Adrenal gland (tissue), 5 donors: ENCODE measurements at regions not wholly inside any gene's neighbourhood (a gene's known extent, or its start where the extent isn't known, plus 50 kb on each side); places are given as distances from the start of the nearest gene placed in this dataset.

Source experiments
- POLR2A ChIP-seq, 2 donors: fragments of 450-650 bp; IDR thresholded peaks; one replicate each; pipeline ENCODE4 v1.6.1; 2017; ENCODE audit warnings: antibody characterized with exemption in 2 of 2, mild to moderate bottlenecking in 2 of 2, moderate library complexity in 1 of 2
- TF ChIP-seq, protein P1 (sequence below), 6 experiments: fragments of 450-650 bp in 4 of 6; fragments of 200-600 bp in 2 of 6; sonication (generic) in 1 of 6; IDR thresholded peaks; 1 replicate in 5 of 6; 2 replicates in 1 of 6; pipeline versions ENCODE4 v1.5.1 to v1.8.0; 2016 to 2021; ENCODE audit warnings: antibody characterized with exemption in 6 of 6, mild to moderate bottlenecking in 2 of 6, moderate library complexity in 1 of 6
- donor health status: DM: no; HTN: no; CAD: no.

DNA sequence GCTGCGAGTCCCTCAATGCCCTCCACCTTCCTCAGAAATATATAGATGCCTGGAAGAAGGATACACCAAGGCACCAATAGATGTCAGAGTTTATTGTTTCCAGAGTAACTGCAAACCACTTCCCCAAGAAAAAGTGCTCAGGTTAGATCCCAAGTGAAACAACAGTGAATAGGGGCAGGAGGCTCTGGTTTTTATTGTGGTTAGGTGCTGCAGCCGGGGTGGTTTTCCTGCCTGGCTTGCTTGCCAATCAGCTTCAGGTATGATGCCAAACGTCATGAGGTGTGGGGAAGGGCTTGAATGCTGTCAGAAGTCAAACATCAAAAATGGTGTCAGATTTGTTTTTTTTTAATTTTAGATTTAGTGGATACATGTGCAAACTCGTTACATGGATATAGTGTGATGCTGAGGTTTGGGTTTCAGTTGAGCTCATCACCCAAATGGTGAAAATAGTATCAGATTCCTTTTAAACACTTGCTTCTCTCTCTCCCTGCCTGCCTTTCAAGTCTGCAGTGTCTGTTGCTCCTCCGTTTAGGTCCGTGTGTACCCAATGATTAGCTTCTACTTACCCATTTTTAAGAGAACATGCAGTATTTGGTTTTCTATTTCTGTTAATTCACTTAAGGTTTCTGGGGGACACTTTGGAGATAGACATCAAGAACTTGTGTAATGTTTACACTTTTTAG is 1317.0 kb downstream of the MRPL39 start:
- TF ChIP-seq, protein P1, sequence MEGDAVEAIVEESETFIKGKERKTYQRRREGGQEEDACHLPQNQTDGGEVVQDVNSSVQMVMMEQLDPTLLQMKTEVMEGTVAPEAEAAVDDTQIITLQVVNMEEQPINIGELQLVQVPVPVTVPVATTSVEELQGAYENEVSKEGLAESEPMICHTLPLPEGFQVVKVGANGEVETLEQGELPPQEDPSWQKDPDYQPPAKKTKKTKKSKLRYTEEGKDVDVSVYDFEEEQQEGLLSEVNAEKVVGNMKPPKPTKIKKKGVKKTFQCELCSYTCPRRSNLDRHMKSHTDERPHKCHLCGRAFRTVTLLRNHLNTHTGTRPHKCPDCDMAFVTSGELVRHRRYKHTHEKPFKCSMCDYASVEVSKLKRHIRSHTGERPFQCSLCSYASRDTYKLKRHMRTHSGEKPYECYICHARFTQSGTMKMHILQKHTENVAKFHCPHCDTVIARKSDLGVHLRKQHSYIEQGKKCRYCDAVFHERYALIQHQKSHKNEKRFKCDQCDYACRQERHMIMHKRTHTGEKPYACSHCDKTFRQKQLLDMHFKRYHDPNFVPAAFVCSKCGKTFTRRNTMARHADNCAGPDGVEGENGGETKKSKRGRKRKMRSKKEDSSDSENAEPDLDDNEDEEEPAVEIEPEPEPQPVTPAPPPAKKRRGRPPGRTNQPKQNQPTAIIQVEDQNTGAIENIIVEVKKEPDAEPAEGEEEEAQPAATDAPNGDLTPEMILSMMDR (IDR thresholded peaks at IDR 0.05) = no peak
- TF ChIP-seq POLR2A (IDR thresholded peaks at IDR 0.05) = no peak
